ENCODE measurements at regions not wholly inside any gene's neighbourhood (a gene's known extent, or its start where the extent isn't known, plus 50 kb on each side); places are given as distances from the start of the nearest gene placed in this dataset.

DNA sequence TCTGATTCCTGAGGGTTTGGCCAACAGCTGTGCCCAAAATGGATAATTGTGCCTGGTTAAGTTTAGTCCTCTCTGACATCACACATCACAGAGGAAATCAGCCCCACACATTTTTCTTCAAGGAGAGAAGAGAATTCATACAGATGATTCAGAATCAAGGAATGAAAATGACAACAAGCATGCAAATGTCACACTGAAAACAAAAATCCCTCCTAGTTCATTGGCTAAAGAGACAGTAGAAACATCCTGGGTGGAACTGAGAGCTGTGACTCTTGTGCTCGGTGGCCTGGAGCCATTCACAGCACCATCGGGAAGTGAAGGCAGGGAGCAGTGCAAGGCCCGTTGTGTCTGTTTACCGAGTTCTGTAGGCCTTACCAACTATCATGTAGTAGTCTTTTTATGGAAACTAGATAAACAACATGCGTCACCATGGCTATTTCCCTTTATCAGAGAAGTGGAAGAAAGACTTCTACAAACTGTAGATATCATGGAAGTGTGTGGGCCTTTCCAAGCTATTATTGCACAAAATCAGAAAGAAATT lies 81.7 kb upstream of the TENT5A start:
- Histone ChIP-seq H3K36me3 (ENCODE audit: control insufficient read depth, insufficient read depth, low read length) (no peaks in the 10 kb centered on the region), H3K27me3 (replicated peaks; ENCODE audit: control insufficient read depth, insufficient read depth, low read length) (no peaks in the 10 kb centered on the region), H3K4me3 (replicated peaks; ENCODE audit: low read depth, low read length) (no peak overlapping the region)
- no peak for TF ChIP-seq CTCF (IDR thresholded peaks at IDR 0.05; ENCODE audit: insufficient read depth, low read length, poor library complexity, severe bottlenecking)
- no peak for DNase-seq (ENCODE audit: extremely low read depth, insufficient read length)

DNA sequence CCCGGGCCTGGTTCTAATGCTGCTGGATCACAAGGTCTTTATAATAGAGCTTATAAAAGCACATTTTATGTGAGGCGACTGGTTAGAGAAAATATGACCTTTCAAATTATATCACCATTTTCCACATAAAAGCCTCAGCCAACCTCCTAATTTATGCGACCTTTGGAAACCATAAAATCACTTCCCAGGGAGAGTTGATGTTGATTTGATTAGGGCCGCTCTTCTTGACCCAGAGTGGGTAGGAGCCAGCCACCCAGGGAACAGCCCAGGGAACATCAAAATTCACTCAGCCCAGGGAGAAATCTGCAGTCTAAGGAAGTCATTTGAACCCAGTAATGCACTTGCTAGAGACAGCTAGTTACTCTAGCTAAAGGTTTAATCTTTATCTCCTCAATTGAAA lies 79.8 kb upstream of the TENT5A start:
- no peak overlapping the region for H3K4me3 ChIP-seq (replicated peaks; ENCODE audit: low read depth, low read length)
- no peak for DNase-seq (ENCODE audit: extremely low read depth, insufficient read length)
- H3K27me3 ChIP-seq (replicated peaks; ENCODE audit: control insufficient read depth, insufficient read depth, low read length): no peaks in the 10 kb centered on the region
- no peak for TF ChIP-seq CTCF (IDR thresholded peaks at IDR 0.05; ENCODE audit: insufficient read depth, low read length, poor library complexity, severe bottlenecking)
- H3K36me3 ChIP-seq (ENCODE audit: control insufficient read depth, insufficient read depth, low read length): no peaks in the 10 kb centered on the region

DNA sequence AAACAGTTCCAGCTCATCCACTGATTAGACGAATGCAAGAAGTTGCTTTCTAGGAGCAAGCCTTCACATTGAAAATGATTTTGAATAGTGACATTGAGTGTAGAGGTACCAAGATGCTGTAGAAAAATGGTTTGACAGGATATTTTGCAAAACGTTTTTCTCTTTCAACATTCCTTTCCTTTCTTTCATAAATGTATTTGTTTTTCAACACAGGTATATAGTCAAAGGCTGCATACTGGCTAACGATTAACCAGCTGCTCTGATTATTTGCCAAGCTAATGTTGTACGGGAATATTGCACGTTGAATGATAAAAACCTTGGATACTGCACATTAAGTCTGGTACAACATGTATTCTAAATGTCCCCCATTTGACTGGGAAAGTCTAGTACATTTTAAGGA lies 78.8 kb upstream of the TENT5A start:
- Histone ChIP-seq H3K27me3 (replicated peaks; ENCODE audit: control insufficient read depth, insufficient read depth, low read length) (no peaks in the 10 kb centered on the region), H3K36me3 (ENCODE audit: control insufficient read depth, insufficient read depth, low read length) (no peaks in the 10 kb centered on the region), H3K4me3 (replicated peaks; ENCODE audit: low read depth, low read length) (no peak overlapping the region)
- DNase-seq (ENCODE audit: extremely low read depth, insufficient read length): no peak
- no peak for TF ChIP-seq CTCF (IDR thresholded peaks at IDR 0.05; ENCODE audit: insufficient read depth, low read length, poor library complexity, severe bottlenecking)

DNA sequence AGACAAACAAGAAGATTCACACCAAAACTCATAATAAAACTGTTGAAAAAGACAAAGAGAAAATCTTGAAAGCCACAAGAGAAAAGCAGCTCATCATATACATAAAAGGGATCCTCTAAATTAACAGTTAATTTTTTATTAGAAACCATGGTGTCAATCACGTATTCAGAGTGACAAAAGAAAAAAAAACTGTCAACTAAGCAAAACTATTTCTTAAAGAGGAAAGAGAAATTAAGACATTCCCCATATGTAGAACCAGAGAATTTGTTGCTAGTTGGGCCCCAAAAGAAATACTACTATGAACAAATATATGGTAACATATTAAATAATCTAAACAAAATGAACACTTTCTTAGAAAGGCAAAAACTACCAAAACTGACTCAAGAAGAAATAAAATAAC lies 74.3 kb upstream of the TENT5A start:
- H3K36me3 ChIP-seq (ENCODE audit: control insufficient read depth, insufficient read depth, low read length): no peaks in the 10 kb centered on the region
- no peaks in the 10 kb centered on the region for H3K27me3 ChIP-seq (replicated peaks; ENCODE audit: control insufficient read depth, insufficient read depth, low read length)
- no peak overlapping the region for H3K4me3 ChIP-seq (replicated peaks; ENCODE audit: low read depth, low read length)
- no peak for DNase-seq (ENCODE audit: extremely low read depth, insufficient read length)
- no peak for TF ChIP-seq CTCF (IDR thresholded peaks at IDR 0.05; ENCODE audit: insufficient read depth, low read length, poor library complexity, severe bottlenecking)

- Histone ChIP-seq H3K27me3 (replicated peaks; ENCODE audit: control insufficient read depth, insufficient read depth, low read length) (no peaks in the 10 kb centered on the region), H3K4me3 (replicated peaks; ENCODE audit: low read depth, low read length) (no peak overlapping the region), H3K36me3 (ENCODE audit: control insufficient read depth, insufficient read depth, low read length) (no peaks in the 10 kb centered on the region)
- TF ChIP-seq CTCF (IDR thresholded peaks at IDR 0.05; ENCODE audit: insufficient read depth, low read length, poor library complexity, severe bottlenecking): no peak
- DNase-seq (ENCODE audit: extremely low read depth, insufficient read length): no peak
These were observed 70.1 kb upstream of the TENT5A start for GRCh38 chr6:81822568-81822967.

DNA sequence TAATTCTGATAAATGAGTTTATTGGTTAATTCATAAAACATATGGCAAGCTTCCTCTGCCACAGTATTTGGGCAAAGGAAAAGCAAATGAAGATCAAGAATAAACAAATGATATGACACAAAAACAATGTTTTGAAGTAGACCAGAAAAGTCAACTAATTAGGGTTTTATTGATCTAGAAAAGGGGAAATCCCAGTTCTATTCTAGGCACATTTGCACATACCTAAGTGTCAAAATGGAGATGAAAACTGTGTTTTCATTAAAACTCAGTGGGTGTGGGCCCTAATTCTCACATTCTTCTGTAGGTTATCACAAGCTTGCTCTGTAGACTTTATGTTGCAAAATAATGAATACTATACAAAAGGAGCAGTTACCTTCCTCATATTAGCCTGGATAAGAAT lies 69.0 kb upstream of the TENT5A start:
- Histone ChIP-seq H3K27me3 (replicated peaks; ENCODE audit: control insufficient read depth, insufficient read depth, low read length) (no peaks in the 10 kb centered on the region), H3K4me3 (replicated peaks; ENCODE audit: low read depth, low read length) (no peak overlapping the region), H3K36me3 (ENCODE audit: control insufficient read depth, insufficient read depth, low read length) (no peaks in the 10 kb centered on the region)
- TF ChIP-seq CTCF (IDR thresholded peaks at IDR 0.05; ENCODE audit: insufficient read depth, low read length, poor library complexity, severe bottlenecking): no peak
- DNase-seq (ENCODE audit: extremely low read depth, insufficient read length): no peak

Measured in GM06990 (cell line).